ENCODE measurements at regions not wholly inside any gene's neighbourhood (a gene's known extent, or its start where the extent isn't known, plus 50 kb on each side); places are given as distances from the start of the nearest gene placed in this dataset.

- TF ChIP-seq ZNF462 (CRISPR knock-in tag; IDR thresholded peaks at IDR 0.05), result no peak
- TF ChIP-seq ZNF114 (CRISPR knock-in tag; IDR thresholded peaks at IDR 0.05), result no peak
- no peak for TF ChIP-seq CTCF (conservative IDR thresholded peaks at IDR 0.05; ENCODE audit: low read depth in 2 of 2)
- TF ChIP-seq ETS1 (IDR thresholded peaks at IDR 0.05), result no peak
- no peak for TF ChIP-seq NANOG (IDR thresholded peaks at IDR 0.05; ENCODE audit: borderline replicate concordance)
These were observed 379.2 kb upstream of the POU3F3 start (continued) for GRCh38 chr2:104474716-104475115.

DNA sequence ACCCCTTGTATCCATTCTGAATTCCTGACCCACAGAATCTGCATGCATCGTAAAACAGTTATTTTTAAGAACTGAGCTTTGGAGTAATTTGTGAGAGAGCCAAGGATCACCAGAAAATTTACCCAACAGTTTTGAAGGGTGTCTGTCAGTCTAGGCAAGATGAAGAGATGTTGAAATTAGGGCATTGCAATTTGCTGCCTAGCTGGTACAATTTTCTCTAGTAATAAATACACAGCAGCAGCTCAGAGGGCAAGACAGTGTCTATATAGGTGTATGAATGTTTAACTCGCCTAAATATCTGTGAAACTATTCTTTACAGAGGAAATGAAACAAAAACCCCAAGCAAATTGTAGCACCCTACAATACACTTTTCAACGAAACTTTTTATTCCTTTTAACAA lies 377.8 kb upstream of the POU3F3 start:
- Histone ChIP-seq H3K36me3 (ENCODE audit: insufficient read depth) (no peaks in the 10 kb centered on the region), H3K27me3 (ENCODE audit: insufficient read depth) (no peaks in the 10 kb centered on the region), H3K9me2 (ENCODE audit: insufficient read depth) (no peaks in the 10 kb centered on the region), H4K20me1 (replicated peaks; ENCODE audit: insufficient read depth) (no peaks in the 10 kb centered on the region), H3K79me2 (replicated peaks; ENCODE audit: insufficient read depth) (no peaks in the 10 kb centered on the region), H2AFZ (no peak overlapping the region), H3F3A (replicated peaks; ENCODE audit: low read depth) (no peaks in the 10 kb centered on the region), H3K4me3 (no peak overlapping the region), H3K27ac (ENCODE audit: low read depth) (no peak overlapping the region), H3K4me1 (ENCODE audit: insufficient read depth) (peaks cover 7% of the 10 kb centered on the region; the same call in 1 of the 2 replicates), H3K4me2 (no peak overlapping the region)
- H3K4me1 Mint-ChIP-seq, result peaks cover 20% of the 10 kb centered on the region
- H3K27me3 Mint-ChIP-seq (ENCODE audit: insufficient read depth, low read depth, poor library complexity), result peaks cover 6% of the 10 kb centered on the region
- H3K9me3 Mint-ChIP-seq, result no peaks in the 10 kb centered on the region
- no peaks in the 10 kb centered on the region for H3K36me3 Mint-ChIP-seq (ENCODE audit: low read depth)
- ATAC-seq (no peak), DNase-seq (ENCODE audit: low spot score) (no peak)
- H3K27ac Mint-ChIP-seq, result no peak overlapping the region
- no peak overlapping the region for H3K4me3 Mint-ChIP-seq
- no peak for TF ChIP-seq CTCF (conservative IDR thresholded peaks at IDR 0.05; ENCODE audit: low read depth in 2 of 2)
- no peak for TF ChIP-seq ZNF331 (CRISPR knock-in tag; IDR thresholded peaks at IDR 0.05; ENCODE audit: low read depth)
- TF ChIP-seq JUNB (IDR thresholded peaks at IDR 0.05; ENCODE audit: unreplicated experiment), result no peak
- TF ChIP-seq, protein P1, sequence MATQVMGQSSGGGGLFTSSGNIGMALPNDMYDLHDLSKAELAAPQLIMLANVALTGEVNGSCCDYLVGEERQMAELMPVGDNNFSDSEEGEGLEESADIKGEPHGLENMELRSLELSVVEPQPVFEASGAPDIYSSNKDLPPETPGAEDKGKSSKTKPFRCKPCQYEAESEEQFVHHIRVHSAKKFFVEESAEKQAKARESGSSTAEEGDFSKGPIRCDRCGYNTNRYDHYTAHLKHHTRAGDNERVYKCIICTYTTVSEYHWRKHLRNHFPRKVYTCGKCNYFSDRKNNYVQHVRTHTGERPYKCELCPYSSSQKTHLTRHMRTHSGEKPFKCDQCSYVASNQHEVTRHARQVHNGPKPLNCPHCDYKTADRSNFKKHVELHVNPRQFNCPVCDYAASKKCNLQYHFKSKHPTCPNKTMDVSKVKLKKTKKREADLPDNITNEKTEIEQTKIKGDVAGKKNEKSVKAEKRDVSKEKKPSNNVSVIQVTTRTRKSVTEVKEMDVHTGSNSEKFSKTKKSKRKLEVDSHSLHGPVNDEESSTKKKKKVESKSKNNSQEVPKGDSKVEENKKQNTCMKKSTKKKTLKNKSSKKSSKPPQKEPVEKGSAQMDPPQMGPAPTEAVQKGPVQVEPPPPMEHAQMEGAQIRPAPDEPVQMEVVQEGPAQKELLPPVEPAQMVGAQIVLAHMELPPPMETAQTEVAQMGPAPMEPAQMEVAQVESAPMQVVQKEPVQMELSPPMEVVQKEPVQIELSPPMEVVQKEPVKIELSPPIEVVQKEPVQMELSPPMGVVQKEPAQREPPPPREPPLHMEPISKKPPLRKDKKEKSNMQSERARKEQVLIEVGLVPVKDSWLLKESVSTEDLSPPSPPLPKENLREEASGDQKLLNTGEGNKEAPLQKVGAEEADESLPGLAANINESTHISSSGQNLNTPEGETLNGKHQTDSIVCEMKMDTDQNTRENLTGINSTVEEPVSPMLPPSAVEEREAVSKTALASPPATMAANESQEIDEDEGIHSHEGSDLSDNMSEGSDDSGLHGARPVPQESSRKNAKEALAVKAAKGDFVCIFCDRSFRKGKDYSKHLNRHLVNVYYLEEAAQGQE (IDR thresholded peaks at IDR 0.05; ENCODE audit: unreplicated experiment), result no peak
- no peak for TF ChIP-seq STAT1 (IDR thresholded peaks at IDR 0.05; ENCODE audit: unreplicated experiment)
